ENCODE measurements at regions not wholly inside any gene's neighbourhood (a gene's known extent, or its start where the extent isn't known, plus 50 kb on each side); places are given as distances from the start of the nearest gene placed in this dataset.

GRCh38 chr2:57918126-57918525, 128.5 kb upstream of the VRK2 start:
- TF ChIP-seq POLR2AphosphoS5 (IDR thresholded peaks at IDR 0.05; ENCODE audit: low read depth, low read length) (no peak), SMC3 (IDR thresholded peaks at IDR 0.05; ENCODE audit: low read depth, low read length) (no peak), EZH2phosphoT487 (IDR thresholded peaks at IDR 0.05; ENCODE audit: borderline replicate concordance, low read depth) (no peak), FOXM1 (IDR thresholded peaks at IDR 0.05; ENCODE audit: low read depth) (no peak), USF1 (IDR thresholded peaks at IDR 0.05; ENCODE audit: borderline replicate concordance, low read depth) (no peak), EP300 (IDR thresholded peaks at IDR 0.05; ENCODE audit: borderline replicate concordance in 1 of 2, low read depth in 1 of 2, low read length in 1 of 2) (no peak)
